GM12875 (cell line): ENCODE measurements at regions not wholly inside any gene's neighbourhood (a gene's known extent, or its start where the extent isn't known, plus 50 kb on each side); places are given as distances from the start of the nearest gene placed in this dataset.

Experiments
- H3K4me3 ChIP-seq: one replicate; pipeline ENCODE4 v1.5.1; 2011; ENCODE audit warnings: low read depth, low read length, control low read depth
- TF ChIP-seq, protein P1 (sequence below): IDR thresholded peaks from 2 replicates; pipeline ENCODE4 v1.5.1; 2011; ENCODE audit warnings: low read depth, mild to moderate bottlenecking, control low read depth, inconsistent platforms, low read length, moderate library complexity, borderline replicate concordance; ENCODE audit not compliant: insufficient read depth

DNA sequence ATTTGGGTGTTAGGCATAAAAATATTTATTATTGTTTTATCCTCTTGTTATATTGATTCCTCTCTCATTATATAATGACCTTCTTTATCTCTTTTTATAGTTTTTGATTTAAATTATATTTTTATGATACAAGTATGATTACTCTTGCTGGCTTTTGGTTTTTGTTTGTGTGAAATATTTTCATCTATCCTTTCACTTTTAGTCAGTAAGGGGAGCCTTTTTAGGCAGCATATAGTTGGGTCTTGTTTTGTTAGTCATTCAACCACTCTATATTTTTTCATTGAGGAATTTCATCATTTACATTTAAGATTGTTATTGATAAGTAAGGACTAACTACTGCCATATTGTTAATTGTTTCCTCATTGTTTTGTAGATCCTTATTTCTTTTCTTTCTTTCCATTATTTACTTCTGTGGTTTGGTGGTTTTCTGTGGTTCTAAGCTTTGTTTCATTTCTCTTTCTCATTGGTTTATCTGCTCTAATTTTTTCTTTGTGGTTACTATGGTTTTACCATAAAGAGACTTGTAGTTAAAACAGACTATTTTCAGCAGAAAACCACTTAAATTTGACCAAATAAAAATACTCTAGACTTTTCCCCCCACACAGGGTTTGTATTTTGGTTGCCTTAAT lies 593.1 kb downstream of the NUF2 start:
- TF ChIP-seq, protein P1, sequence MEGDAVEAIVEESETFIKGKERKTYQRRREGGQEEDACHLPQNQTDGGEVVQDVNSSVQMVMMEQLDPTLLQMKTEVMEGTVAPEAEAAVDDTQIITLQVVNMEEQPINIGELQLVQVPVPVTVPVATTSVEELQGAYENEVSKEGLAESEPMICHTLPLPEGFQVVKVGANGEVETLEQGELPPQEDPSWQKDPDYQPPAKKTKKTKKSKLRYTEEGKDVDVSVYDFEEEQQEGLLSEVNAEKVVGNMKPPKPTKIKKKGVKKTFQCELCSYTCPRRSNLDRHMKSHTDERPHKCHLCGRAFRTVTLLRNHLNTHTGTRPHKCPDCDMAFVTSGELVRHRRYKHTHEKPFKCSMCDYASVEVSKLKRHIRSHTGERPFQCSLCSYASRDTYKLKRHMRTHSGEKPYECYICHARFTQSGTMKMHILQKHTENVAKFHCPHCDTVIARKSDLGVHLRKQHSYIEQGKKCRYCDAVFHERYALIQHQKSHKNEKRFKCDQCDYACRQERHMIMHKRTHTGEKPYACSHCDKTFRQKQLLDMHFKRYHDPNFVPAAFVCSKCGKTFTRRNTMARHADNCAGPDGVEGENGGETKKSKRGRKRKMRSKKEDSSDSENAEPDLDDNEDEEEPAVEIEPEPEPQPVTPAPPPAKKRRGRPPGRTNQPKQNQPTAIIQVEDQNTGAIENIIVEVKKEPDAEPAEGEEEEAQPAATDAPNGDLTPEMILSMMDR = no peak
- no peak overlapping the region for H3K4me3 ChIP-seq

DNA sequence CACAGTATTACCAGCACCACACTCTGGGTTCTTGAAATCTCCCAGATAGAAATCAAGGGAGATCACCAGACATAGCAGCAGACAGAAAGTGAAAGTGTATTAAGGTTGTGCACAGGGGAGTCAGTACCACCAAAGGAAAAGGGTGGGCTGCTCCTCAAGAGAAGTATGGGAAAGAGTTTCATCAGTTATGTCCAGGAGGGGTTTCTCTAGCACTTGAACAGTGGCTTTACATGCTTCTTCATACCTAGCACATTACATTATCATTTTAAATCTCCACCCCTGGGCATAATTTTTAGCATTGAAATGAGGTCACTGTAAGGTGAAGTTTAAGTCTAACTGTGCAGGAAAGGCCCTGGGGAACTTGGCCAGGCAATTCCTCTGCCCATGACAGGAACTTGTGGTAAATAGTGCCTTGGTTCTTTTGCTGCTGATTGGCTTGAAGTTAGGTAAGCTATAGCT lies 601.0 kb downstream of the NUF2 start:
- TF ChIP-seq, protein P1 = no peak
- H3K4me3 ChIP-seq = no peak overlapping the region

DNA sequence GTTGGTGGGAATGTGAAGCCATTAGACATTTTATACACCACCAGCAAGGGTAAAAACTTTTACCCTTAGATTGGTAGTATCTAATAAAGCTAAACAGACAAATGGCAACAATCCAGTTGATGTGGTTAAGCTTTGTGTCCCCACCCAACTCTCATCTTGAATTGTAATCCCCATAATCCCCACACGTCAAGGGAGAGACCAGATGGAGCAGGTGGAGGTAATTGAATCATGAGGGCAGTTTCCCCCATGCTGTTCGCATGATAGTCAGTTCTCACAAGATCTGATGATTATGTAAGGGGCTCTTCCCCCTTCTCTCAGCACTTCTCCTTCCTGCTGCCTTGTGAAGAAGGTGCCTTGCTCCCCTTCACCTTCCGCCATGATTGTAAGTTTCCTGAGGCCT lies 602.3 kb downstream of the NUF2 start:
- no peak overlapping the region for H3K4me3 ChIP-seq
- TF ChIP-seq, protein P1 = no peak

DNA sequence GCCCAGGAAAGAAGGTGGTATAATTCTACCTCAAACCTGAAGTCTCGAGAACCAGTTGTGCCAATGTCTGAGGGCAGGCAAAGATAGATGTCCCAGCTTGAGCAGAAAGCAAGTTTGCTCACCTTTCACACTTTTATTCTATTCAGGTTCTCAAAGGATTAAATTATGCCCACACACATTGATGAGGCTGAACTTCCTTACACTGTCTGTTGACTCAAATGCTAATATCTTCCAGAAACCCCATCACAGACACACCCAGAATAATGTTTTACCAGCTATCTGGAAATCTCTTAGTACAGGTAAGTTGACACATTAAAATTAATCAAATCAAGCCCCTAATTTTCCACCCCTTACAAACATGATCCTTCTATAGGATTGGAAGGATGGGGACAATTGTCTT lies 605.7 kb downstream of the NUF2 start:
- TF ChIP-seq, protein P1 = no peak
- H3K4me3 ChIP-seq = no peak overlapping the region

DNA sequence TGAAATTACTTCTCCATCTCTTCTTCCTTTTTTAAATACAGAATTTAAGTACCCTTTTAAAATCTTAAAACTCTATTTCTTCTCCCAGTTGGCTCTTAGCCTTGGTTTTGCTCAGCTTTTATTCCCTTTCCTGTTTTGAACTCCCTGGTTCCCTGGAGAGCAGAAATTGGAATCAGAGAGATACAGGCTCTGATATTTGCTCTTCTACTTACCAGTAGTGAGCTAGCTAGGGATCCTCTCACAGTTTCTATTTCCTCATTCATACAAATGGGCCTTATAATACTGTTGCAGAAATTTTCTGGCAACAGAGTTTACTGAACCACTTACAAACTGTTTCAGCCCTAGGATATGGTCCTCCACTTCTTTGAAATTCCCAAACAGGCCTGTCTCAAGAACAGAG lies 606.3 kb downstream of the NUF2 start:
- no peak overlapping the region for H3K4me3 ChIP-seq
- TF ChIP-seq, protein P1 = no peak

DNA sequence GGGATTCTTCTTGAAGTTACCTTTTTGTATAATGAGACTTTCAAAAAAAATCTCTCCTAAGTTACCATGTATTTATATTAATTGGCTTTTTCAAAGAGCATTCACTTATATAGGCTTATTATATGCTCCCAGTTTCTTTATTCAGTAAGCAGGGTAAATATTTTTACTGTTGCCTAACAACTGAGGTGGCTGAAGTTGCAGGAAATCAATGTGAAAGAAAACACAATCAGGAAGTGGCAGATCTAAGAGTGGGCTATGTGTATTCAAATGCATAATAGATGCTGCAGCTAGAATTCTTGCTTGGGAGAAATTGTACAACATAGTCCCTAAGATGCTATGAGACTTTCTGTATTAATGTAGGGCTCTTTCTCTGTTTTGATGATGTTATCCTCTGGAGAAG lies 606.9 kb downstream of the NUF2 start:
- H3K4me3 ChIP-seq = no peak overlapping the region
- TF ChIP-seq, protein P1 = no peak

DNA sequence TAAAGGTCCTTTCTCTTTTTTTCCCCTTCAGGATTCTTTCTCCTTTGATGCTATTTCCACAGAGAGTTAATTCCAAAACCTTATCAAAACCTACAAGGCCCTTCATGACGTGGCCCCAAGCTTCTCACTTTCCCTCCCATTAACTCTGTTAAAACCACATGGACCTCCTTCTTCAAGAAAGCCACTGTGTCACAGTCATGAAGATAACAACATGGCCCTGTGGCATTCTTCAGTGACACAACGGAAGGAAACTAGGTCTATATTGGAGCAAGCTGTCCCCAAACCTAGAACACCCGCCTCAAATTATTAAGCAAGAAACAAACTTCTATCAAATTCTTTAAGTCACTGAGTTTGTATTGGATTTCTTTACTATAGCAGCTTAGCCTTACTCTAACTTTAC lies 611.1 kb downstream of the NUF2 start:
- H3K4me3 ChIP-seq = no peak overlapping the region
- TF ChIP-seq, protein P1 = no peak
